CD4-positive, alpha-beta T cell (primary cell): ENCODE measurements at regions not wholly inside any gene's neighbourhood (a gene's known extent, or its start where the extent isn't known, plus 50 kb on each side); places are given as distances from the start of the nearest gene placed in this dataset.

Source experiments
- ATAC-seq: fragments of 200-7000 bp; cut with Tn5 transposase; one replicate; pipeline ENCODE4 v1.10.0; 2022; ENCODE audit warnings: mild to moderate bottlenecking; ENCODE audit not compliant: poor library complexity
- CTCF ChIA-PET: fragments of 350-600 bp; sonication (Branson Sonifier 250); formaldehyde crosslinking; loops from one replicate; lab custom pipeline; 2021; ENCODE audit warnings: antibody characterized with exemption, inconsistent platforms; lab: Charles Lee
- POLR2A ChIA-PET: fragments of 350-600 bp; sonication (Branson Sonifier 250); formaldehyde crosslinking; loops from one replicate; lab custom pipeline; 2021; ENCODE audit warnings: antibody characterized with exemption, inconsistent platforms; lab: Charles Lee
- DNase-seq, 14 experiments: peaks; one replicate each; pipeline ENCODE4 v3.0.0-alpha.2; 2013 to 2020; ENCODE audit warnings: mixed read lengths in 2 of 14
- H3K27ac ChIP-seq, 2 donors: one replicate each; pipeline versions ENCODE4 v1.5.1 to v1.7.0; 2013; ENCODE audit warnings: low read length in 2 of 2, low read depth in 1 of 2, mild to moderate bottlenecking in 1 of 2
- H3K27me3 ChIP-seq, 2 experiments: 1 replicate in 1 of 2; 2 replicates in 1 of 2; pipeline versions ENCODE4 v1.6.1 to v1.7.0; 2013; ENCODE audit warnings: low read length in 2 of 2, control low read depth in 1 of 2, mild to moderate bottlenecking in 1 of 2, moderate library complexity in 1 of 2; ENCODE audit not compliant: insufficient read depth in 2 of 2, control insufficient read depth in 1 of 2
- H3K36me3 ChIP-seq: one replicate; pipeline ENCODE4 v1.6.1; 2013; ENCODE audit warnings: low read length, control low read depth; ENCODE audit not compliant: insufficient read depth
- H3K4me1 ChIP-seq: one replicate; pipeline ENCODE4 v1.6.1; 2013; ENCODE audit warnings: low read length, control low read depth; ENCODE audit not compliant: insufficient read depth
- H3K4me3 ChIP-seq: one replicate; pipeline ENCODE4 v1.5.1; 2013; ENCODE audit warnings: mild to moderate bottlenecking, low read length, moderate library complexity
- H3K9me3 ChIP-seq, 2 experiments: 1 replicate in 1 of 2; 2 replicates in 1 of 2; pipeline versions ENCODE4 v1.6.1 to v1.7.0; 2013; ENCODE audit warnings: low read length in 2 of 2, mild to moderate bottlenecking in 2 of 2, control low read depth in 1 of 2, moderate library complexity in 1 of 2; ENCODE audit not compliant: control insufficient read depth in 1 of 2, insufficient read depth in 1 of 2
- H3K27ac Mint-ChIP-seq: one replicate; pipeline ENCODE4 v1.8.0; 2020; ENCODE audit warnings: mixed read lengths
- H3K27me3 Mint-ChIP-seq: one replicate; pipeline ENCODE4 v1.8.0; 2021; ENCODE audit warnings: mixed read lengths
- H3K36me3 Mint-ChIP-seq: one replicate; pipeline ENCODE4 v1.8.0; 2021; ENCODE audit warnings: low read depth, mixed read lengths
- H3K4me1 Mint-ChIP-seq: one replicate; pipeline ENCODE4 v1.8.0; 2021; ENCODE audit warnings: low read depth, mixed read lengths
- H3K4me3 Mint-ChIP-seq: one replicate; pipeline ENCODE4 v1.8.0; 2020; ENCODE audit warnings: mild to moderate bottlenecking, mixed read lengths
- H3K9me3 Mint-ChIP-seq: one replicate; pipeline ENCODE4 v1.8.0; 2020; ENCODE audit warnings: mixed read lengths
- CTCF ChIP-seq: fragments of 200-600 bp; IDR thresholded peaks from one replicate; pipeline ENCODE4 v1.8.0; 2022; ENCODE audit warnings: antibody characterized with exemption, mild to moderate bottlenecking
- intact Hi-C, 2 experiments: fragments of 100-400 bp; cut with DNase I in 1 of 2; cut with micrococcal nuclease in 1 of 2; formaldehyde crosslinking; loops; one replicate each; pipeline versions ENCODE4 v1.15.1 to v1.9.0; 2023 to 2025; cut with DNase I, micrococcal nuclease

DNA sequence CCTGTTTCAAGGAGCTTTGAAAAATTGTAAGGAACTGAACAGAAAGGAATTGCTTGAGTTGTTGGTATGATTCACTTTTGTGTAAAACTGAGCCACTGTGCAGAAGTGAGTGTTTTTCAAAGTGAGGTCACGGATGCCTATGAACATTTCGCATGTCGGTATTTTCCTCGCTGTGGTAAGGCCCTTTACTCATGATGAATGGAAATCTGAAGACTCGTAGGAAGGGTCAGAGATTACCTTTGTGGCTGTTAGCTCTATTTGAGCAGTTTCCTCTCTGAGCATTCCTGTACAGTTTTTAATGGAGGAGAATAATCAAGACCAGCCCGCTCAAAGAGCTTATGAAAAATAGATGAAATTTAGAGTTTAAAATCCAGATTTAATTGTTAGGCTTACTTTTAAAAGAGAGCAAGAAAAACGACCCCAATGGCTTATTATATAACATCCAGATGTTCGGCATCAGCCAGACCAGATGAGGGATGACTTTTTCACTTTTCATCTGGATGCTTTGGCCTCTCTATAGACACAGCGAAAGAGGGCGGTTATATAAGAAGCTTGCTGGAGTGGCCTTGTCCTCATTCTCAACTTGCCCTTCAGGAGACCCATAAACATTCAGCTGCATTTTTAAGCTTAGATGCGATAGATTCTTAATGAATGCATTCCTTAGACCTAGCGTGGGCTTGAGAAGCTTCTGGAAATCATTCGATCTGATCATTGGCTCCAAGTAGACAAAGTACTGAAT, 99.5 kb downstream of the CD83 start:
- CTCF ChIA-PET: no interaction called here
- TF ChIP-seq CTCF: no peak
- Mint-ChIP-seq H3K9me3 (no peaks in the 10 kb centered on the region), H3K27me3 (peaks cover 4% of the 10 kb centered on the region), H3K4me3 (no peak overlapping the region), H3K36me3 (no peaks in the 10 kb centered on the region), H3K27ac (no peak overlapping the region), H3K4me1 (peaks cover 2% of the 10 kb centered on the region)
- no peaks in the 10 kb centered on the region for H3K27me3 ChIP-seq
- no peak for DNase-seq
- H3K27ac ChIP-seq: no peak overlapping the region
- POLR2A ChIA-PET: interaction anchor here (1.0 kb wide), 1 partner anchor 11 kb away, joined by 4 read pairs; no protein-coding TSS in a partner anchor
- peaks cover 2% of the 10 kb centered on the region for H3K4me1 ChIP-seq
- no peak overlapping the region for H3K4me3 ChIP-seq
- intact Hi-C loops: loop anchor here in 1 of 2 experiments (10.0 kb wide), 1 partner anchor 578 kb away; no protein-coding TSS in a partner anchor
- H3K9me3 ChIP-seq: no peaks in the 10 kb centered on the region
- no peak for ATAC-seq
- no peaks in the 10 kb centered on the region for H3K36me3 ChIP-seq

GRCh38 chr6:14217728-14218518, 100.4 kb downstream of the CD83 start:
- ChIA-PET POLR2A (interaction anchor here (1.0 kb wide), 1 partner anchor 10 kb away, joined by 4 read pairs; no protein-coding TSS in a partner anchor), CTCF (no interaction called here)
- TF ChIP-seq CTCF: no peak
- Histone ChIP-seq H3K36me3 (no peaks in the 10 kb centered on the region), H3K27ac (no peak overlapping the region), H3K27me3 (no peaks in the 10 kb centered on the region), H3K4me1 (no peaks in the 10 kb centered on the region), H3K9me3 (no peaks in the 10 kb centered on the region), H3K4me3 (no peak overlapping the region)
- Mint-ChIP-seq H3K36me3 (no peaks in the 10 kb centered on the region), H3K9me3 (no peaks in the 10 kb centered on the region), H3K27me3 (peaks cover 4% of the 10 kb centered on the region), H3K27ac (no peak overlapping the region), H3K4me3 (no peak overlapping the region), H3K4me1 (no peaks in the 10 kb centered on the region)
- intact Hi-C loops: loop anchor here in 1 of 2 experiments (10.0 kb wide), 1 partner anchor 577 kb away; no protein-coding TSS in a partner anchor
- ATAC-seq (no peak), DNase-seq (no peak)

DNA sequence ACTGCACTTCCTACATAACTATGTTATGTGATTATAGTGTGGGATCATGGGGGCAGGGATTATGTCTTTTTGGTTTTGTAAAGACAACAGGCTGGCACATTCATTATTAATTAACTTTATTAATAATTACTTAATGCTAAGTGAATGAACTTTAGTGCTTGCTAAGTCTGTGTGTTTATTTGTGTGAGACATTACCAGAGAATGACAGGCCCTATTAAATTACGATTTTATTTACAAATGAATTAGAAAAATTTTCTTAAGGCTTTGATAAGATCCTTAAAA, 100.9 kb downstream of the CD83 start:
- no peak overlapping the region for H3K4me3 ChIP-seq
- no peak overlapping the region for H3K4me3 Mint-ChIP-seq
- DNase-seq: no peak
- no peaks in the 10 kb centered on the region for H3K4me1 Mint-ChIP-seq
- no peak for ATAC-seq
- no peaks in the 10 kb centered on the region for H3K9me3 Mint-ChIP-seq
- H3K27ac ChIP-seq: no peak overlapping the region
- no peaks in the 10 kb centered on the region for H3K4me1 ChIP-seq
- H3K27me3 Mint-ChIP-seq: peaks cover 4% of the 10 kb centered on the region
- CTCF ChIA-PET: no interaction called here
- H3K27me3 ChIP-seq: no peaks in the 10 kb centered on the region
- POLR2A ChIA-PET: no interaction called here
- H3K9me3 ChIP-seq: no peaks in the 10 kb centered on the region
- intact Hi-C loops: loop anchor here in 1 of 2 experiments (10.0 kb wide), 1 partner anchor 576 kb away; no protein-coding TSS in a partner anchor
- no peaks in the 10 kb centered on the region for H3K36me3 ChIP-seq
- no peak for TF ChIP-seq CTCF
- no peak overlapping the region for H3K27ac Mint-ChIP-seq
- H3K36me3 Mint-ChIP-seq: no peaks in the 10 kb centered on the region
